Upper lobe of right lung (tissue), 1 donor: ENCODE measurements at regions not wholly inside any gene's neighbourhood (a gene's known extent, or its start where the extent isn't known, plus 50 kb on each side); places are given as distances from the start of the nearest gene placed in this dataset.

Source experiments
- ATAC-seq: fragments of 200-7000 bp; cut with Tn5 transposase; one replicate; pipeline ENCODE4 v1.9.1; 2020; ENCODE audit warnings: mild to moderate bottlenecking, moderate library complexity
- DNase-seq: peaks from one replicate; pipeline ENCODE4 v3.0.0-alpha.2; 2020
- H3K27ac ChIP-seq: fragments of 200-600 bp; one replicate; pipeline ENCODE4 v1.8.0; 2022
- H3K27me3 ChIP-seq: fragments of 200-600 bp; one replicate; pipeline ENCODE4 v1.8.0; 2022; ENCODE audit warnings: mild to moderate bottlenecking
- H3K36me3 ChIP-seq: fragments of 200-600 bp; one replicate; pipeline ENCODE4 v1.8.0; 2022
- H3K4me1 ChIP-seq: fragments of 200-600 bp; one replicate; pipeline ENCODE4 v1.8.0; 2022
- H3K4me3 ChIP-seq: fragments of 200-600 bp; one replicate; pipeline ENCODE4 v1.8.0; 2022; ENCODE audit warnings: mild to moderate bottlenecking
- H3K9me3 ChIP-seq: fragments of 200-600 bp; one replicate; pipeline ENCODE4 v1.8.0; 2022
- CTCF ChIP-seq: fragments of 200-600 bp; IDR thresholded peaks from one replicate; pipeline ENCODE4 v1.8.0; 2022; ENCODE audit warnings: antibody characterized with exemption
- intact Hi-C: fragments of 100-400 bp; cut with DNase I; formaldehyde crosslinking; loops from one replicate; pipeline ENCODE4 v1.11.0; 2022
- donor health status: DM: no; HTN: yes; CAD: no; lungs with severe emphysema.

GRCh38 chr4:1577822-1578217 is 106.3 kb downstream of the FAM53A start:
- Histone ChIP-seq H3K4me3 (no peak overlapping the region), H3K27ac (no peak overlapping the region), H3K9me3 (no peaks in the 10 kb centered on the region), H3K27me3 (no peaks in the 10 kb centered on the region), H3K36me3 (no peaks in the 10 kb centered on the region), H3K4me1 (no peaks in the 10 kb centered on the region)
- intact Hi-C loops: no loop called here
- no peak for TF ChIP-seq CTCF
- DNase-seq: no peak
- no peak for ATAC-seq

- H3K36me3 ChIP-seq: no peaks in the 10 kb centered on the region
- ATAC-seq (no peak), DNase-seq (no peak)
- H3K9me3 ChIP-seq: no peaks in the 10 kb centered on the region
- no peak overlapping the region for H3K27ac ChIP-seq
- H3K4me1 ChIP-seq: no peaks in the 10 kb centered on the region
- no peaks in the 10 kb centered on the region for H3K27me3 ChIP-seq
- H3K4me3 ChIP-seq: no peak overlapping the region
- intact Hi-C loops: no loop called here
- no peak for TF ChIP-seq CTCF
Measured at GRCh38 chr4:1576961-1577821, 106.9 kb downstream of the FAM53A start.

DNA sequence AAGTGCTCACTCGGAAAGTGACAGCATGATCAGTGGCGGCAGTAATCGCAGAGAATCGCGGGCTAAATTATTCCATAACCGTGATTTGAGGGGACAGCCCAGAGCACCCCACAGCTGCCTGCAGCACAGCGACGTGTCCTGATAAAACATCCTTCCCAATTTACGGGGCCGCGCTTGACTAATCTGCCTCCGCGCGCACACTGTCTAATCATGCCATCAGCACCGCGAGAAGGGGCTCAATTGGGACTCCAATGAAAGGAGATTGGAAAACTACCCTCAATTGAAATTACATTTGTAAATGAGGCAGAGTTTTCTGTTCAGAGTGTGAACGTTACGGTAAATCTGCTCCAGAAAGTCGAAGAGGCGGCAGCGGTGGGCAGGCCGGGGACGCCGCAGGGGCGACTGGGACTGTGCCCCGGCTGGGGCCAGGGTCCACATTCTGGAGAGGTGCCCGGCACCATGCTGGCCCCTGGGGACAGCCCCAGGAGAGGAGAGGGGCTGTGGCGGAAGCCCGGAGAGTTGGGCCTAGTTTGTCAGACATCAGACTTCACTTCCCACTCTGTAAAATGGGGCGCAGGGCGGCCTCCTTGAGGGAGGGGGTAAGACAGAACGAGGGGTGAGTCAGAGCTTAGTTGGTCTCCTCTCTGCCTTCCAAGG is 107.7 kb downstream of the FAM53A start:
- ATAC-seq: no peak
- no peak overlapping the region for H3K4me3 ChIP-seq
- TF ChIP-seq CTCF: no peak
- intact Hi-C loops: no loop called here
- H3K27ac ChIP-seq: no peak overlapping the region
- H3K27me3 ChIP-seq: no peaks in the 10 kb centered on the region
- no peaks in the 10 kb centered on the region for H3K4me1 ChIP-seq
- no peak for DNase-seq
- no peaks in the 10 kb centered on the region for H3K36me3 ChIP-seq
- H3K9me3 ChIP-seq: no peaks in the 10 kb centered on the region

- Histone ChIP-seq H3K36me3 (no peaks in the 10 kb centered on the region), H3K9me3 (no peaks in the 10 kb centered on the region), H3K4me3 (no peak overlapping the region), H3K27me3 (no peaks in the 10 kb centered on the region), H3K4me1 (no peaks in the 10 kb centered on the region), H3K27ac (no peak overlapping the region)
- no peak for TF ChIP-seq CTCF
- intact Hi-C loops: no loop called here
- DNase-seq: no peak
- ATAC-seq: no peak
Measured at GRCh38 chr4:1575418-1576303, 108.5 kb downstream of the FAM53A start.

DNA sequence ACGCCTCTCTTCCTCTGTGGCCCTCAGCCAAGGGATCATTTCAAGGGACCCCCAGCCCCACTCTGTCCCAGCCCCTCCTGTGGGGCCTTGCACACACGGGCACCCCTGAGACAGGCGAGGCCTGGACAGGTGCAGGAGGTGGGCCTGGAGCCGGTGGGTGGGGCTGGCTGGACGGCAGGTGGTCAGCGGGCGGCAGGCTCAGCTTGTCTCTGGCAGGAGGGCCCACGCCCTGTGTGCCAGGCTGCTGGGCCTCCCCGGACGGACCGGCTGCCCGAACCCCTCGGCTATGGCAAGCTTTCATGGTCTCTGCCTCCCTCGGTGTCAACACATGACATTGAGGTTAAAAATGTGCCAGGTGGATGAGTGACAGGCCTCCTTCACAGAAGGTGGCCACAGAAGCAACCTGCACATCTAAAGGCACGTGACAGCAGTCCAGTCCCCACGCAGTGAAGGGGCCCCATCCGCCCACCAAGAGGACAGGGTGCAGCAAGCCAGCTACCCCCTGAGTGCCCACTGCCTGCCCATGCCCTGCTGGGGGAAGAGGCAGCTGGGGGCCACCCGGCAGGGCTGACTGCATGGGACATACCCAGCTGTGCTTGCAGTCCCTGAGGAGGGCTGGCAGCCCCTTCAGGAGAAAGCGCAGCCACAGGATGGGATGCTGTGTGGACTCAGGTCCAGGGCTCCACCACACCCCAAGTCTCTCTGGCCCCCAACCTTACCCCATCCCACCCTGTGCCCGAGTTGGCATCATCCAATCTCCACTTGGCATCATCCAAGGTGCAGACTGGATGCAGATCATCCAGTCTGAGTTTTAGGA is 109.3 kb downstream of the FAM53A start:
- no peaks in the 10 kb centered on the region for H3K9me3 ChIP-seq
- no peak overlapping the region for H3K4me3 ChIP-seq
- DNase-seq (no peak), ATAC-seq (no peak)
- no peaks in the 10 kb centered on the region for H3K36me3 ChIP-seq
- no peaks in the 10 kb centered on the region for H3K4me1 ChIP-seq
- H3K27me3 ChIP-seq: no peaks in the 10 kb centered on the region
- intact Hi-C loops: no loop called here
- no peak overlapping the region for H3K27ac ChIP-seq
- TF ChIP-seq CTCF: no peak
